ENCODE measurements at regions not wholly inside any gene's neighbourhood (a gene's known extent, or its start where the extent isn't known, plus 50 kb on each side); places are given as distances from the start of the nearest gene placed in this dataset.

DNA sequence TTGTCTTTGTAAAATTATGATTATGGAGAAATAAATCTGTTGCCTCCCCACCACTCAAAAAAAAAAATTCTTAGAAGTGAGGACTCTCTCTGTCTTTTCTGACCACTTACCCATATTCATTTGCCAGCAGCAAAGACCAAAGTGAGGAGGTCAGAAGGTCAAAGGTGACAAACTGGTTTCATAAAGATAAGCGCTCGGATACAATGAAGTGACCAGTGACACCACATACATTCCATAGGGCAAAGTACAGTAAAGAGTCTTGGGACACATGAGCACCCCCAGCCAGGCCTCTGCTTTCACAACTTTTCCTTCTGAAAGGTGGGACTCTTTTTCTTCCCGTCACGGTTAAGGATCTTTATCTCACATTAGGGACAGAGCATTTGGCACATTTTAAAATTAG lies 75.9 kb upstream of the TCF4 start:
- no peak for DNase-seq (ENCODE audit: low spot score)
- no peaks in the 10 kb centered on the region for H3K9me3 ChIP-seq (ENCODE audit: severe bottlenecking)
- H3K36me3 ChIP-seq (ENCODE audit: low read depth): no peaks in the 10 kb centered on the region
- TF ChIP-seq, protein P1, sequence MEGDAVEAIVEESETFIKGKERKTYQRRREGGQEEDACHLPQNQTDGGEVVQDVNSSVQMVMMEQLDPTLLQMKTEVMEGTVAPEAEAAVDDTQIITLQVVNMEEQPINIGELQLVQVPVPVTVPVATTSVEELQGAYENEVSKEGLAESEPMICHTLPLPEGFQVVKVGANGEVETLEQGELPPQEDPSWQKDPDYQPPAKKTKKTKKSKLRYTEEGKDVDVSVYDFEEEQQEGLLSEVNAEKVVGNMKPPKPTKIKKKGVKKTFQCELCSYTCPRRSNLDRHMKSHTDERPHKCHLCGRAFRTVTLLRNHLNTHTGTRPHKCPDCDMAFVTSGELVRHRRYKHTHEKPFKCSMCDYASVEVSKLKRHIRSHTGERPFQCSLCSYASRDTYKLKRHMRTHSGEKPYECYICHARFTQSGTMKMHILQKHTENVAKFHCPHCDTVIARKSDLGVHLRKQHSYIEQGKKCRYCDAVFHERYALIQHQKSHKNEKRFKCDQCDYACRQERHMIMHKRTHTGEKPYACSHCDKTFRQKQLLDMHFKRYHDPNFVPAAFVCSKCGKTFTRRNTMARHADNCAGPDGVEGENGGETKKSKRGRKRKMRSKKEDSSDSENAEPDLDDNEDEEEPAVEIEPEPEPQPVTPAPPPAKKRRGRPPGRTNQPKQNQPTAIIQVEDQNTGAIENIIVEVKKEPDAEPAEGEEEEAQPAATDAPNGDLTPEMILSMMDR (IDR thresholded peaks at IDR 0.05; ENCODE audit: poor library complexity, severe bottlenecking): no peak
- H3K27me3 ChIP-seq (ENCODE audit: insufficient read depth, poor library complexity, severe bottlenecking): no peaks in the 10 kb centered on the region
- no peak for ATAC-seq (ENCODE audit: low read depth)
- no peaks in the 10 kb centered on the region for H3K4me1 ChIP-seq (ENCODE audit: insufficient read depth, poor library complexity, severe bottlenecking)
- H3K27ac ChIP-seq (ENCODE audit: poor library complexity, severe bottlenecking): no peak overlapping the region
- H3K4me3 ChIP-seq (ENCODE audit: severe bottlenecking): no peak overlapping the region

DNA sequence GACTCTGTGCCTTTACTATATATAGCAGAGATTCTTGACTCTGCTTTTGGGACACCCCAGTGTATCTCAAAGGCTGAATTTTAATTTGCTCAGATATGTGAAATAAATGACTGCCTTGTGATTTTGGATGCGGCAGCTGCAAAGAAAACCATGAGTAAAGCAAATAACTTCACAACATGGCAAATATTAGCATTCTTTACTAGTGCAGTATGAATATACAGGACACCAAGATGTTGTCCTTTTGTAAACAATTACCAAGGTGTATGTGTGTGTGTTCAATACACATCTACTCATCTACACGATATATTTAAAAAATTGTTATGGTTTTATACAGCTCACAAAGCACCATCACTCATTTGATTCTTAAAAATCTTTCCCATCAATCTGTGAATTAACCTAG lies 70.6 kb upstream of the TCF4 start:
- TF ChIP-seq, protein P1 (IDR thresholded peaks at IDR 0.05; ENCODE audit: poor library complexity, severe bottlenecking): no peak
- no peak overlapping the region for H3K27ac ChIP-seq (ENCODE audit: poor library complexity, severe bottlenecking)
- ATAC-seq (ENCODE audit: low read depth) (no peak), DNase-seq (ENCODE audit: low spot score) (no peak)
- no peaks in the 10 kb centered on the region for H3K4me1 ChIP-seq (ENCODE audit: insufficient read depth, poor library complexity, severe bottlenecking)
- no peaks in the 10 kb centered on the region for H3K36me3 ChIP-seq (ENCODE audit: low read depth)
- H3K9me3 ChIP-seq (ENCODE audit: severe bottlenecking): no peaks in the 10 kb centered on the region
- no peaks in the 10 kb centered on the region for H3K27me3 ChIP-seq (ENCODE audit: insufficient read depth, poor library complexity, severe bottlenecking)
- no peak overlapping the region for H3K4me3 ChIP-seq (ENCODE audit: severe bottlenecking)

DNA sequence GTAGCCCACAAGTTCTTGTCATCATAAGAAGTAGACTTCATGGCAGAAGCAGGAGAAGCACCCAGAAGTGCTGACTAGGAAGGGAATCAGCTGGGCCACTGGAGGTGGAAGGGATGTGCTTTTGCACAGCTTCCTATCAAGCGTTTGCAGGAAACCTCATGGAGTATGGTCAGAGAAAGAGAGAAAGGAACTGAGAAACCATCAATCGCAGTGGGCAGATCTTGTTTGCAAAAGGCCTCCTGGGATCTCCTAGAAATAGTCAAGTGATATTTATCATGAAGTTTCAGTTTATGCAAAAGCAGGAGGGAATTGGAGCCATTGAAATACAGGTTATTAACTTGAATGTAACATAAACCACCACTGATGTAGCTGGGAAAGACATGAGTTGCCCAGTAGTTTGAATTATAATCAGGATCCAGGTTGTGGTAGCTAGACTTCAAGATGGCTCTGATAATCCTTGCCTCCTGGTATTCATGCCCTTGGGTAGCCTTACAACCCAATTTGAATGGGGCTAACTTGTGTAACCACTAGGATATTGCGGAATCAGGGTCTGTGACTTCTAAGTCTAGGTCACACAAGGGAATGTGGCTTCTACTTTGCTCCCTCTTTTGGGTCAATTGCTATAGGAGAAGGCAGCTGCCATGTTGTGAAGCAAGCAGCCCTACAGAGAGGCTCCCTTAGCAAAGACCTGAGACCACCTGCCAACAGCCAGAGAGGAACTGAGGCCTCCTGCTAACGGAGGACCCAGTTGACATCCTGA lies 69.8 kb upstream of the TCF4 start:
- TF ChIP-seq, protein P1 (IDR thresholded peaks at IDR 0.05; ENCODE audit: poor library complexity, severe bottlenecking): no peak
- Histone ChIP-seq H3K36me3 (ENCODE audit: low read depth) (no peaks in the 10 kb centered on the region), H3K4me1 (ENCODE audit: insufficient read depth, poor library complexity, severe bottlenecking) (no peaks in the 10 kb centered on the region), H3K9me3 (ENCODE audit: severe bottlenecking) (no peaks in the 10 kb centered on the region), H3K4me3 (ENCODE audit: severe bottlenecking) (no peak overlapping the region), H3K27me3 (ENCODE audit: insufficient read depth, poor library complexity, severe bottlenecking) (no peaks in the 10 kb centered on the region), H3K27ac (ENCODE audit: poor library complexity, severe bottlenecking) (no peak overlapping the region)
- DNase-seq (ENCODE audit: low spot score) (no peak), ATAC-seq (ENCODE audit: low read depth) (no peak)

DNA sequence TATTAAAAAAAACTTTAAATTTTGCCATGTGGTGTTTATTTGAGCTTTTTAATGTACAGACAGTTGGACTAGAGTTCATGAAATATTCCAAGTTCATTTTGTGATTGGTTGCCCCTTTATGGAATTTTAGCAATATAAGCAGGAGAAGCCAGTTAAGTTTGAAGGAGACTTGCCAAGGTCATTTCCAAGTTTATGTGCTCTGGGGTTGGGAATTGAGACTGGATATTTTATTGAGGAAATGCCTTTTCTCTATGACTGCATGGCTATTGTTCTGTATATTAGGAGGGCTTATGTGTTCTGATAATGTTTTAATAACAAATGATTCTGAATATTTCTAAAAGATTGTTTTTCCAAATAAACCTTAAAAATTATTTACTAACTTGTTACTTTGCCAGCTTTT lies 67.0 kb upstream of the TCF4 start:
- H3K27ac ChIP-seq (ENCODE audit: poor library complexity, severe bottlenecking): no peak overlapping the region
- ATAC-seq (ENCODE audit: low read depth) (no peak), DNase-seq (ENCODE audit: low spot score) (no peak)
- no peak overlapping the region for H3K4me3 ChIP-seq (ENCODE audit: severe bottlenecking)
- TF ChIP-seq, protein P1 (IDR thresholded peaks at IDR 0.05; ENCODE audit: poor library complexity, severe bottlenecking): no peak
- H3K4me1 ChIP-seq (ENCODE audit: insufficient read depth, poor library complexity, severe bottlenecking): peaks cover 3% of the 10 kb centered on the region
- H3K9me3 ChIP-seq (ENCODE audit: severe bottlenecking): no peaks in the 10 kb centered on the region
- no peaks in the 10 kb centered on the region for H3K36me3 ChIP-seq (ENCODE audit: low read depth)
- H3K27me3 ChIP-seq (ENCODE audit: insufficient read depth, poor library complexity, severe bottlenecking): no peaks in the 10 kb centered on the region

DNA sequence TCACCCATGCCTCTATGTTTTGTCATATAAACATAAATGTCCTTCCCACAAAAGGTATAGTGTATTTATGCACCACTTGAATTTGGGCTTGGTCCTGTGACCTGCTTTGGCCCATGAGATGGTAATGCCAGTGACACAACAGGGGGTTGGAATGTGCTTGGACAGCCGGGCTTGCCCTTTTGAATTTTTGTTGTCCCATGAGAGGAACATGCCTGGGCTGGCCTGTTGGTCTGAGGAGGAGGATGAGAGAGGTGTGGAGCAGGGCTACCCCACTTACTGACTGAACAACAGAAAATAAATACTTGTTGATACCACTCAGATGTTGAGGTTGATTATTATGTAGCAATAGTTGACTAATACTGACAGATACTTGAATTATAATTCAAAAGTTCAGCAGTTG lies 63.2 kb upstream of the TCF4 start:
- Histone ChIP-seq H3K36me3 (ENCODE audit: low read depth) (no peaks in the 10 kb centered on the region), H3K4me3 (ENCODE audit: severe bottlenecking) (no peak overlapping the region), H3K9me3 (ENCODE audit: severe bottlenecking) (no peaks in the 10 kb centered on the region), H3K27me3 (ENCODE audit: insufficient read depth, poor library complexity, severe bottlenecking) (no peaks in the 10 kb centered on the region), H3K4me1 (ENCODE audit: insufficient read depth, poor library complexity, severe bottlenecking) (peaks cover 3% of the 10 kb centered on the region), H3K27ac (ENCODE audit: poor library complexity, severe bottlenecking) (no peak overlapping the region)
- ATAC-seq (ENCODE audit: low read depth) (peak; percentile 35; the same call in 1 of the 3 replicates), DNase-seq (ENCODE audit: low spot score) (no peak)
- TF ChIP-seq, protein P1 (IDR thresholded peaks at IDR 0.05; ENCODE audit: poor library complexity, severe bottlenecking): no peak
